ENCODE measurements at regions not wholly inside any gene's neighbourhood (a gene's known extent, or its start where the extent isn't known, plus 50 kb on each side); places are given as distances from the start of the nearest gene placed in this dataset.

GRCh38 chr20:6506906-6507305 is 260.6 kb upstream of the BMP2 start:
- TF ChIP-seq POLR2A (IDR thresholded peaks at IDR 0.05; ENCODE audit: low read depth, low read length) (no peak), POLR2AphosphoS5 (IDR thresholded peaks at IDR 0.05; ENCODE audit: low read depth, low read length) (no peak), PAX5 (IDR thresholded peaks at IDR 0.05; ENCODE audit: insufficient read depth, low read length, severe bottlenecking) (no peak), TAF1 (IDR thresholded peaks at IDR 0.05; ENCODE audit: low read depth, low read length) (no peak), SPI1 (IDR thresholded peaks at IDR 0.05; ENCODE audit: low read depth, low read length) (no peak), POU2F2 (IDR thresholded peaks at IDR 0.05; ENCODE audit: low read depth, low read length) (no peak)

Measured in GM12891 (cell line).